ENCODE measurements at regions not wholly inside any gene's neighbourhood (a gene's known extent, or its start where the extent isn't known, plus 50 kb on each side); places are given as distances from the start of the nearest gene placed in this dataset.
A peak's percentile ranks its signal among the peaks of the same experiment; 100 is the strongest.

GRCh38 chr13:106700439-106700838 lies 132.5 kb upstream of the ARGLU1 start:
- POLR2A ChIA-PET: no interaction called here
- Histone ChIP-seq H3K36me3 (ENCODE audit: control insufficient read depth in 2 of 2, insufficient read depth in 1 of 2, low read length in 2 of 2) (no peaks in the 10 kb centered on the region), H3K4me3 (ENCODE audit: low read depth, low read length) (no peak overlapping the region), H3K9me3 (ENCODE audit: control insufficient read depth, insufficient read depth, low read depth, low read length) (no peaks in the 10 kb centered on the region), H3K27ac (ENCODE audit: extremely low read depth, low read depth, low read length) (no peak overlapping the region; the same call in 1 of the 2 replicates), H3K4me1 (ENCODE audit: control insufficient read depth, insufficient read depth, low read length) (peaks cover 4% of the 10 kb centered on the region; the same call in 1 of the 2 replicates)
- CTCF ChIA-PET: interaction anchor here (0.6 kb wide), 1 partner anchor 20 kb away, joined by 3 read pairs; no protein-coding TSS in a partner anchor
- no peak for TF ChIP-seq ZNF341 (tag by site-specific recombination; IDR thresholded peaks at IDR 0.05; ENCODE audit: low read depth)
- peak; percentile 72 for TF ChIP-seq OSR2 (tag by site-specific recombination; IDR thresholded peaks at IDR 0.05)
- TF ChIP-seq ZNF10 (tag by site-specific recombination; IDR thresholded peaks at IDR 0.05): no peak
- no peak for TF ChIP-seq ZNF660 (tag by site-specific recombination; IDR thresholded peaks at IDR 0.05)
- no peak for TF ChIP-seq ZNF221 (tag by site-specific recombination; IDR thresholded peaks at IDR 0.05; ENCODE audit: borderline replicate concordance)
- TF ChIP-seq ZNF175 (tag by site-specific recombination; IDR thresholded peaks at IDR 0.05): no peak
- no peak for TF ChIP-seq ZXDB (tag by site-specific recombination; IDR thresholded peaks at IDR 0.05)
- TF ChIP-seq ZBTB8A (tag by site-specific recombination; IDR thresholded peaks at IDR 0.05): no peak
- TF ChIP-seq FEZF1 (tag by site-specific recombination; IDR thresholded peaks at IDR 0.05): peak; percentile 64
- no peak for TF ChIP-seq ZNF404 (tag by site-specific recombination; IDR thresholded peaks at IDR 0.05)
- TF ChIP-seq ZSCAN23 (tag by site-specific recombination; IDR thresholded peaks at IDR 0.05): no peak
- TF ChIP-seq ZBTB10 (tag by site-specific recombination; IDR thresholded peaks at IDR 0.05): no peak
- TF ChIP-seq ZBTB17 (tag by site-specific recombination; IDR thresholded peaks at IDR 0.05): no peak
- TF ChIP-seq ZNF311 (tag by site-specific recombination; IDR thresholded peaks at IDR 0.05; ENCODE audit: borderline replicate concordance): no peak
- no peak for TF ChIP-seq ZNF354C (tag by site-specific recombination; IDR thresholded peaks at IDR 0.05; ENCODE audit: borderline replicate concordance, low read depth)
- TF ChIP-seq ZNF704 (tag by site-specific recombination; IDR thresholded peaks at IDR 0.05): no peak
- TF ChIP-seq ZNF621 (tag by site-specific recombination; IDR thresholded peaks at IDR 0.05): no peak
- TF ChIP-seq ZNF133 (tag by site-specific recombination; IDR thresholded peaks at IDR 0.05): no peak
- TF ChIP-seq ZIC2 (tag by site-specific recombination; IDR thresholded peaks at IDR 0.05): no peak
- TF ChIP-seq ZNF211 (tag by site-specific recombination; IDR thresholded peaks at IDR 0.05; ENCODE audit: low read depth): no peak
- no peak for TF ChIP-seq AEBP2 (tag by site-specific recombination; IDR thresholded peaks at IDR 0.05; ENCODE audit: borderline replicate concordance)
- TF ChIP-seq KLF1 (tag by site-specific recombination; IDR thresholded peaks at IDR 0.05): no peak
- TF ChIP-seq ZNF843 (tag by site-specific recombination; IDR thresholded peaks at IDR 0.05): no peak
- TF ChIP-seq ZNF529 (tag by site-specific recombination; IDR thresholded peaks at IDR 0.05; ENCODE audit: insufficient replicate concordance): no peak
- TF ChIP-seq GFI1B (tag by site-specific recombination; IDR thresholded peaks at IDR 0.05): no peak
- no peak for TF ChIP-seq ZNF791 (tag by site-specific recombination; IDR thresholded peaks at IDR 0.05)
- 0 out of 2 replicates have a peak, but pooled peaks have one; percentile 29 for TF ChIP-seq PRDM4 (tag by site-specific recombination; IDR thresholded peaks at IDR 0.05)
- TF ChIP-seq ZNF280C (tag by site-specific recombination; IDR thresholded peaks at IDR 0.05): no peak
- no peak for TF ChIP-seq ZNF140 (tag by site-specific recombination; IDR thresholded peaks at IDR 0.05)
- TF ChIP-seq ZNF776 (tag by site-specific recombination; IDR thresholded peaks at IDR 0.05; ENCODE audit: borderline replicate concordance): no peak
- no peak for TF ChIP-seq ZBTB1 (tag by site-specific recombination; IDR thresholded peaks at IDR 0.05)
